H1 (cell line): ENCODE measurements at regions not wholly inside any gene's neighbourhood (a gene's known extent, or its start where the extent isn't known, plus 50 kb on each side); places are given as distances from the start of the nearest gene placed in this dataset.
"Not testable (repeated sequence)": the region's sequence is repeated elsewhere in the genome, so short reads cannot be mapped to it uniquely, and the experiment has no call there.

Experiments
- CTCF ChIA-PET: fragments of 300-600 bp; sonication (Branson Sonifier 250); formaldehyde crosslinking; loops from one replicate; lab custom pipeline; 2021; ENCODE audit not compliant: partially characterized antibody; lab: Charles Lee
- POLR2A ChIA-PET: fragments of 300-600 bp; sonication (Branson Sonifier 250); formaldehyde crosslinking; loops from one replicate; lab custom pipeline; 2021; ENCODE audit warnings: inconsistent platforms; ENCODE audit not compliant: partially characterized antibody; lab: Charles Lee
- DNase-seq, 2 experiments: peaks; one replicate each; pipeline versions ENCODE4 v3.0.0 to v3.0.0-alpha.2; 2010 to 2022; ENCODE audit warnings: low spot score in 2 of 2, low read depth in 1 of 2, mixed read lengths in 1 of 2
- FAIRE-seq: peaks from 2 replicates; lab custom pipeline; 2011; peaks lifted over from hg19 to GRCh38; lab: Jason Lieb, UNC
- H2AFZ ChIP-seq: 2 replicates; pipeline ENCODE4 v1.8.1; 2012; ENCODE audit warnings: low read length, inconsistent platforms
- H2AK5ac ChIP-seq: 2 replicates; pipeline ENCODE4 v1.6.1; 2013; ENCODE audit warnings: low read depth, low read length
- H2BK120ac ChIP-seq: replicated peaks from 2 replicates; pipeline ENCODE3; 2013; ENCODE audit warnings: low read depth, low read length, inconsistent platforms
- H2BK12ac ChIP-seq: 2 replicates; pipeline ENCODE4 v1.6.1; 2013; ENCODE audit warnings: low read depth, low read length
- H2BK15ac ChIP-seq: 2 replicates; pipeline ENCODE4 v1.6.1; 2013; ENCODE audit warnings: low read length
- H2BK20ac ChIP-seq: 2 replicates; pipeline ENCODE4 v1.6.1; 2013; ENCODE audit warnings: low read length
- H2BK5ac ChIP-seq: 2 replicates; pipeline ENCODE4 v1.6.1; 2013; ENCODE audit warnings: low read depth, low read length
- H3K14ac ChIP-seq: 2 replicates; pipeline ENCODE4 v1.6.1; 2013; ENCODE audit warnings: inconsistent platforms; ENCODE audit not compliant: insufficient read length
- H3K18ac ChIP-seq: 2 replicates; pipeline ENCODE4 v1.6.1; 2013; ENCODE audit warnings: low read length; ENCODE audit errors: extremely low read depth
- H3K23ac ChIP-seq: 2 replicates; pipeline ENCODE4 v1.6.1; 2013; ENCODE audit warnings: inconsistent platforms; ENCODE audit not compliant: insufficient read length
- H3K23me2 ChIP-seq: 2 replicates; pipeline ENCODE4 v1.6.1; 2013; ENCODE audit warnings: low read depth, low read length
- H3K27ac ChIP-seq: 2 replicates; pipeline ENCODE4 v1.6.1; 2011; ENCODE audit warnings: low read depth, low read length, inconsistent platforms
- H3K27me3 ChIP-seq, 4 experiments: replicated peaks in 1 of 4; 1 replicate in 1 of 4; 2 replicates in 3 of 4; pipeline versions ENCODE4 v1.6.1 to v1.8.1; 2011 to 2013; ENCODE audit warnings: low read length in 3 of 4, mild to moderate bottlenecking in 3 of 4, inconsistent platforms in 2 of 4, mixed read lengths in 2 of 4, moderate library complexity in 1 of 4; ENCODE audit not compliant: control insufficient read depth in 3 of 4, insufficient read depth in 3 of 4; ENCODE audit errors: extremely low read depth in 1 of 4
- H3K36me3 ChIP-seq, 4 experiments: 2 replicates each; pipeline versions ENCODE4 v1.6.1 to v1.8.1; 2011 to 2013; ENCODE audit warnings: mild to moderate bottlenecking in 4 of 4, low read length in 3 of 4, moderate library complexity in 2 of 4, control low read depth in 1 of 4, inconsistent platforms in 1 of 4; ENCODE audit not compliant: insufficient read depth in 4 of 4, control insufficient read depth in 2 of 4
- H3K4ac ChIP-seq: replicated peaks from 2 replicates; pipeline ENCODE3; 2013; ENCODE audit warnings: low read length, low read depth, mixed read lengths, inconsistent platforms; ENCODE audit not compliant: insufficient read length
- H3K4me1 ChIP-seq, 4 experiments: replicated peaks in 1 of 4; 1 replicate in 1 of 4; 2 replicates in 3 of 4; pipeline versions ENCODE4 v1.6.1 to v1.8.1; 2011 to 2013; ENCODE audit warnings: low read length in 3 of 4, inconsistent platforms in 2 of 4, mixed read lengths in 1 of 4; ENCODE audit not compliant: insufficient read depth in 4 of 4, control insufficient read depth in 3 of 4
- H3K4me2 ChIP-seq, 2 experiments: 2 replicates each; pipeline versions ENCODE4 v1.6.1 to v1.8.1; 2011 to 2013; ENCODE audit warnings: low read depth in 2 of 2, low read length in 2 of 2, control low read depth in 1 of 2, inconsistent platforms in 1 of 2, mild to moderate bottlenecking in 1 of 2; ENCODE audit not compliant: insufficient read depth in 1 of 2
- H3K4me3 ChIP-seq, 4 experiments: fragments of 200-600, 300-600 bp in 1 of 4; sonication (generic), shearing (Covaris generic), sonication (Bioruptor Twin) in 1 of 4; 2 replicates each; pipeline versions ENCODE4 v1.5.1 to v1.8.1; 2011 to 2016; ENCODE audit warnings: low read length in 4 of 4, low read depth in 3 of 4, control low read depth in 2 of 4, inconsistent platforms in 2 of 4, mild to moderate bottlenecking in 2 of 4, mixed read lengths in 1 of 4, moderate library complexity in 1 of 4; ENCODE audit not compliant: insufficient read depth in 2 of 4; ENCODE audit errors: extremely low read depth in 1 of 4
- H3K56ac ChIP-seq: replicated peaks from 2 replicates; pipeline ENCODE3; 2013; ENCODE audit warnings: low read depth, mild to moderate bottlenecking, mixed read lengths, low read length, inconsistent platforms; ENCODE audit not compliant: insufficient read length
- H3K79me1 ChIP-seq: 2 replicates; pipeline ENCODE4 v1.6.1; 2013; ENCODE audit warnings: low read depth, low read length, control low read depth
- H3K79me2 ChIP-seq, 2 experiments: 2 replicates each; pipeline versions ENCODE4 v1.6.1 to v1.8.1; 2012 to 2013; ENCODE audit warnings: low read length in 2 of 2, mild to moderate bottlenecking in 2 of 2, inconsistent platforms in 1 of 2; ENCODE audit not compliant: insufficient read depth in 2 of 2, control insufficient read depth in 1 of 2
- H3K9ac ChIP-seq, 4 experiments: replicated peaks in 1 of 4; 1 replicate in 1 of 4; 2 replicates in 3 of 4; pipeline versions ENCODE4 v1.6.1 to v1.8.1; 2011 to 2013; ENCODE audit warnings: low read depth in 3 of 4, low read length in 3 of 4, control low read depth in 2 of 4, mild to moderate bottlenecking in 2 of 4, moderate library complexity in 2 of 4, inconsistent platforms in 1 of 4; ENCODE audit errors: extremely low read depth in 1 of 4
- H3K9me3 ChIP-seq, 2 experiments: 2 replicates each; pipeline versions ENCODE4 v1.6.1 to v1.8.1; 2012 to 2013; ENCODE audit warnings: mild to moderate bottlenecking in 2 of 2, moderate library complexity in 2 of 2, control low read depth in 1 of 2, inconsistent platforms in 1 of 2, low read depth in 1 of 2, low read length in 1 of 2, mixed read lengths in 1 of 2; ENCODE audit not compliant: insufficient read depth in 2 of 2
- H4K20me1 ChIP-seq, 2 experiments: replicated peaks in 1 of 2; 2 replicates each; pipeline versions ENCODE3 to v1.8.1; 2011 to 2013; ENCODE audit warnings: inconsistent platforms in 2 of 2, low read length in 2 of 2, mild to moderate bottlenecking in 1 of 2; ENCODE audit not compliant: insufficient read depth in 2 of 2, control insufficient read depth in 1 of 2
- H4K5ac ChIP-seq: 2 replicates; pipeline ENCODE4 v1.6.1; 2013; ENCODE audit warnings: low read length, low read depth, mixed read lengths, inconsistent platforms; ENCODE audit not compliant: insufficient read length
- H4K8ac ChIP-seq: 2 replicates; pipeline ENCODE4 v1.8.0; 2013; ENCODE audit warnings: mild to moderate bottlenecking, moderate library complexity, low read length, inconsistent platforms; ENCODE audit not compliant: insufficient read depth; ENCODE audit errors: extremely low read depth
- H4K91ac ChIP-seq: replicated peaks from 2 replicates; pipeline ENCODE3; 2013; ENCODE audit warnings: low read length, mixed read lengths, inconsistent platforms; ENCODE audit not compliant: insufficient read length
- WGBS, 2 experiments: shearing (Covaris generic) in 1 of 2; methylation state at CpG; one replicate each; pipeline versions ENCODE4 v1.1.6 to v1.1.7; 2013 to 2015; ENCODE audit warnings: low lambda C conversion rate in 2 of 2, mixed read lengths in 2 of 2, inconsistent platforms in 1 of 2, low coverage in 1 of 2, missing lambda C conversion rate in 1 of 2; ENCODE audit not compliant: insufficient replicate concordance in 2 of 2, insufficient coverage in 1 of 2, insufficient read length in 1 of 2; ENCODE audit errors: extremely low coverage in 1 of 2, missing lambda C conversion rate in 1 of 2; 5-methylcytosine and 5-hydroxymethylcytosine counted together

DNA sequence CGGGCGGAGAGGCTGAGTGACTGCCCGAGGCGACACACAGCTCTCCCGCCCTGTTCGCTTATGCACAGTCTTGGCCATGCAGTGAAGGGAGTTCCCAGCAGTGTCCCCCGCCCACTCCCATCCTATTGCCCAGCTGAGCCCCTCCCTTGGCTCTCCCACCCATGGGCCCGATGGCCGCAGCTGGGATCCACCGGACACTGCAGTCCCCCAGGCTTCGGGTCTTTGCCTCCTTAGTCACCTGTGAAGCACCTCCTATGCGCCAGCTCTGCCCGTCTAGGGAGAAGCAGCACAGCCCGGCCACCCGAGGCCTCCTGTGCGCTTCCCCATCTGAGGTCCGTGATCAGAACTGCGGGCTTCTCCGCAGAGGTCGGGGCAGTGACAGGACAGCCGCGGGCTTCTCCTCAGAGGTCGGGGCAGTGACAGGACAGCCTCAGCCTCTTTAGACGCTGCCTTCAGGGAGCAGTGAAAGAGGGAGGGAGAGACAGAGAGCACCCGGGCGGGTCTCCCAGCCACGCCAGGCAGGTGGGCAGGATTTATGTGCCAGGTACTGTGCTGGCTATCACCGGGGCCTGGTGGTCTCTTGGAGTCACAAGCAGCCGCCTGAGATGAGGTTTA is 143.1 kb downstream of the LAT start:
- POLR2A ChIA-PET, H3K4ac ChIP-seq: not testable (repeated sequence)

More for the DNA sequence above, 143.1 kb downstream of the LAT start:
- H4K91ac ChIP-seq, H3K4me2 ChIP-seq, H2BK15ac ChIP-seq, H2AK5ac ChIP-seq, DNase-seq, H3K18ac ChIP-seq, H3K23me2 ChIP-seq, H3K4me1 ChIP-seq, H4K20me1 ChIP-seq, H3K27ac ChIP-seq, H3K4me3 ChIP-seq, H4K8ac ChIP-seq, FAIRE-seq, H3K56ac ChIP-seq, H2BK12ac ChIP-seq, H3K36me3 ChIP-seq, CTCF ChIA-PET, H4K5ac ChIP-seq, H3K14ac ChIP-seq, H2AFZ ChIP-seq, H2BK5ac ChIP-seq, H3K23ac ChIP-seq, H2BK120ac ChIP-seq, H2BK20ac ChIP-seq, H3K9me3 ChIP-seq, H3K79me2 ChIP-seq, H3K79me1 ChIP-seq, H3K9ac ChIP-seq: not testable (repeated sequence)
- peaks cover 3 to 34% (median 24%) of the 10 kb centered on the region in 4 experiments for H3K27me3 ChIP-seq
- 84% methylated on average over 28 of the region's 29 CpGs; no CpG with 5 or more reads in 1 of the 2 experiments for WGBS, 2 experiments
